HCT116 (cell line): ENCODE measurements at regions not wholly inside any gene's neighbourhood (a gene's known extent, or its start where the extent isn't known, plus 50 kb on each side); places are given as distances from the start of the nearest gene placed in this dataset.

ENCODE experiments used
- ATAC-seq: fragments of 200-7000 bp; cut with Tn5 transposase; 2 replicates; pipeline ENCODE4 v1.9.1; 2020; ENCODE audit warnings: mild to moderate bottlenecking, moderate library complexity
- BruUV-seq: library from RNA; stranded (reverse); fragments of 400-500 nt; replicated peaks from 2 replicates; lab custom pipeline; 2021; lab: Mats Ljungman, UMichigan
- CTCF ChIA-PET: fragments of 300-600 bp; sonication (Branson Sonifier 250); formaldehyde crosslinking; loops from one replicate; lab custom pipeline; 2021; ENCODE audit warnings: antibody characterized with exemption; lab: Charles Lee
- POLR2A ChIA-PET: fragments of 300-600, 350-600 bp; sonication (Branson Sonifier 250); formaldehyde crosslinking; loops from one replicate; lab custom pipeline; 2021; ENCODE audit warnings: antibody characterized with exemption; lab: Charles Lee
- RAD21 ChIA-PET, 2 experiments: fragments of 300-600 bp; sonication (Branson Sonifier 250); formaldehyde crosslinking; loops; one replicate each; lab custom pipeline; 2023; ENCODE audit warnings: low total read pairs in 2 of 2; ENCODE audit not compliant: uncharacterized antibody in 2 of 2, unreplicated experiment in 2 of 2, low non-redundant PET in 1 of 2; lab: Charles Lee
- DNase-seq: peaks from one replicate; pipeline ENCODE4 v3.0.0-alpha.2; 2010; ENCODE audit warnings: low read depth, low spot score
- H2AFZ ChIP-seq: fragments of 200-600 bp; shearing (Covaris generic), sonication (generic); 2 replicates; pipeline ENCODE4 v1.6.1; 2017; ENCODE audit warnings: low read depth, mixed run types, mixed read lengths, antibody characterized with exemption, low read length; ENCODE audit not compliant: poor library complexity, severe bottlenecking
- H3K27ac ChIP-seq: 2 replicates; pipeline ENCODE4 v1.5.1; 2012; ENCODE audit warnings: low read depth, low read length
- H3K27me3 ChIP-seq: fragments of 200-600 bp; sonication (generic); 2 replicates; pipeline ENCODE4 v1.6.1; 2016; ENCODE audit warnings: mixed run types, low read length, mixed read lengths; ENCODE audit not compliant: insufficient read depth
- H3K36me3 ChIP-seq, 2 experiments: fragments of 200-500 bp in 1 of 2; fragments of 200-600 bp in 1 of 2; sonication (Bioruptor generic) in 1 of 2; sonication (generic) in 1 of 2; 2 replicates each; pipeline versions ENCODE4 v1.5.1 to v1.6.1; 2014 to 2016; ENCODE audit warnings: low read length in 2 of 2, inconsistent platforms in 1 of 2, mixed read lengths in 1 of 2, mixed run types in 1 of 2; ENCODE audit not compliant: insufficient read depth in 2 of 2, control insufficient read depth in 1 of 2
- H3K4me1 ChIP-seq, 2 experiments: fragments of 200-600 bp in 1 of 2; sonication (generic) in 1 of 2; 2 replicates each; pipeline versions ENCODE4 v1.5.1 to v1.6.1; 2012 to 2017; ENCODE audit warnings: low read length in 2 of 2, inconsistent platforms in 1 of 2, mild to moderate bottlenecking in 1 of 2, mixed read lengths in 1 of 2, mixed run types in 1 of 2, moderate library complexity in 1 of 2; ENCODE audit not compliant: insufficient read depth in 2 of 2, control insufficient read depth in 1 of 2
- H3K4me2 ChIP-seq: fragments of 200-600 bp; sonication (generic); 2 replicates; pipeline ENCODE4 v1.6.1; 2017; ENCODE audit warnings: mixed run types, low read length, mixed read lengths
- H3K4me3 ChIP-seq, 2 experiments: fragments of 200-600 bp in 1 of 2; sonication (generic) in 1 of 2; replicated peaks in 1 of 2; 2 replicates each; pipeline ENCODE4 v1.5.1; 2011 to 2016; ENCODE audit warnings: low read length in 2 of 2, control low read depth in 1 of 2, low read depth in 1 of 2, mild to moderate bottlenecking in 1 of 2, mixed read lengths in 1 of 2, mixed run types in 1 of 2
- H3K79me2 ChIP-seq: fragments of 200-600 bp; sonication (generic); 2 replicates; pipeline ENCODE4 v1.6.1; 2017; ENCODE audit warnings: mild to moderate bottlenecking, mixed run types, low read length, moderate library complexity, mixed read lengths; ENCODE audit not compliant: insufficient read depth
- H3K9ac ChIP-seq: fragments of 200-600 bp; sonication (generic); 2 replicates; pipeline ENCODE4 v1.6.1; 2016; ENCODE audit warnings: low read length, mixed read lengths
- H3K9me2 ChIP-seq: fragments of 200-600 bp; sonication (generic), shearing (Covaris generic); 2 replicates; pipeline ENCODE4 v1.6.1; 2017; ENCODE audit warnings: mixed run types, mild to moderate bottlenecking, moderate library complexity; ENCODE audit not compliant: insufficient read depth
- H3K9me3 ChIP-seq, 2 experiments: fragments of 200-500 bp in 1 of 2; fragments of 200-600 bp in 1 of 2; sonication (Bioruptor generic) in 1 of 2; sonication (generic) in 1 of 2; 2 replicates each; pipeline ENCODE4 v1.6.1; 2014 to 2017; ENCODE audit warnings: low read length in 2 of 2, mixed read lengths in 2 of 2, inconsistent platforms in 1 of 2, low read depth in 1 of 2, mild to moderate bottlenecking in 1 of 2, mixed run types in 1 of 2, moderate library complexity in 1 of 2; ENCODE audit not compliant: control insufficient read depth in 1 of 2, insufficient read depth in 1 of 2
- H4K20me1 ChIP-seq: fragments of 200-600 bp; sonication (generic), shearing (Covaris generic); 2 replicates; pipeline ENCODE4 v1.6.1; 2017; ENCODE audit warnings: mixed run types, mild to moderate bottlenecking, moderate library complexity; ENCODE audit not compliant: insufficient read depth
- ATF3 ChIP-seq: IDR thresholded peaks from 2 replicates; pipeline ENCODE4 v1.6.1; 2012
- CBX3 ChIP-seq: IDR thresholded peaks from 2 replicates; pipeline ENCODE4 v1.6.1; 2012; ENCODE audit warnings: low read depth
- CEBPB ChIP-seq: IDR thresholded peaks from 2 replicates; pipeline ENCODE4 v1.6.1; 2012; ENCODE audit warnings: low read depth
- EZH2phosphoT487 ChIP-seq: fragments of 200-600 bp; IDR thresholded peaks from 2 replicates; pipeline ENCODE4 v1.6.1; 2018; ENCODE audit warnings: antibody characterized with exemption, borderline replicate concordance
- FOSL1 ChIP-seq: IDR thresholded peaks from 2 replicates; pipeline ENCODE4 v1.6.1; 2012; ENCODE audit warnings: low read depth
- JUND ChIP-seq: IDR thresholded peaks from 2 replicates; pipeline ENCODE4 v1.6.1; 2012
- POLR2A ChIP-seq: IDR thresholded peaks from 2 replicates; pipeline ENCODE4 v1.7.0; 2011; ENCODE audit warnings: borderline replicate concordance; ENCODE audit not compliant: insufficient read depth, insufficient read length; ENCODE audit errors: extremely low read depth
- POLR2AphosphoS5 ChIP-seq: IDR thresholded peaks from 2 replicates; pipeline ENCODE4 v1.6.1; 2011; ENCODE audit warnings: mild to moderate bottlenecking, low read depth, low read length, moderate library complexity
- RAD21 ChIP-seq: IDR thresholded peaks from 2 replicates; pipeline ENCODE4 v1.6.1; 2012; ENCODE audit warnings: low read depth, mild to moderate bottlenecking
- REST ChIP-seq: IDR thresholded peaks from 2 replicates; pipeline ENCODE4 v1.6.1; 2012; ENCODE audit warnings: low read depth
- SIN3A ChIP-seq: IDR thresholded peaks from 2 replicates; pipeline ENCODE4 v1.6.1; 2012; ENCODE audit warnings: low read depth
- SRF ChIP-seq: IDR thresholded peaks from 2 replicates; pipeline ENCODE4 v1.6.1; 2012; ENCODE audit warnings: low read depth
- TCF7L2 ChIP-seq: IDR thresholded peaks from 2 replicates; pipeline ENCODE4 v1.7.0; 2011; ENCODE audit warnings: borderline replicate concordance, inconsistent platforms; ENCODE audit not compliant: insufficient read depth, insufficient read length; ENCODE audit errors: extremely low read depth
- YY1 ChIP-seq: IDR thresholded peaks from 2 replicates; pipeline ENCODE4 v1.6.1; 2011; ENCODE audit warnings: low read length, low read depth, moderate library complexity, mild to moderate bottlenecking; ENCODE audit not compliant: insufficient replicate concordance; ENCODE audit errors: extremely low read depth
- ZBTB33 ChIP-seq: IDR thresholded peaks from 2 replicates; pipeline ENCODE4 v1.6.1; 2011; ENCODE audit warnings: mild to moderate bottlenecking, low read length, moderate library complexity; ENCODE audit not compliant: insufficient replicate concordance; ENCODE audit errors: extremely low read depth
- ZFX ChIP-seq: fragments of 450-650 bp; IDR thresholded peaks from 2 replicates; pipeline ENCODE4 v1.6.1; 2017
- ZNF274 ChIP-seq: fragments of 200-500 bp; sonication (Bioruptor generic); IDR thresholded peaks from 2 replicates; pipeline ENCODE4 v1.6.1; 2014; ENCODE audit warnings: mild to moderate bottlenecking, low read depth, low read length, inconsistent platforms
- intact Hi-C: fragments of 100-400 bp; cut with micrococcal nuclease; formaldehyde crosslinking; loops from 2 replicates; pipeline ENCODE4 v1.10.0; 2022

- Histone ChIP-seq H2AFZ (no peak overlapping the region), H3K4me1 (no peaks in the 10 kb centered on the region), H3K79me2 (no peaks in the 10 kb centered on the region), H3K4me2 (no peak overlapping the region), H3K9me3 (no peaks in the 10 kb centered on the region), H3K4me3 (no peak overlapping the region), H3K27ac (no peak overlapping the region), H4K20me1 (no peaks in the 10 kb centered on the region), H3K36me3 (no peaks in the 10 kb centered on the region), H3K27me3 (no peaks in the 10 kb centered on the region), H3K9me2 (no peaks in the 10 kb centered on the region), H3K9ac (no peak overlapping the region)
- TF ChIP-seq SIN3A = no peak
- TF ChIP-seq YY1 = no peak
- TF ChIP-seq ZFX = no peak
- TF ChIP-seq EZH2phosphoT487 = no peak
- TF ChIP-seq SRF = no peak
- no peak for TF ChIP-seq ZNF274
- TF ChIP-seq CBX3 = no peak
- TF ChIP-seq JUND = no peak
- no peak for TF ChIP-seq FOSL1
- TF ChIP-seq POLR2A = no peak
- no peak for TF ChIP-seq CEBPB
- TF ChIP-seq TCF7L2 = no peak
- ChIA-PET CTCF (no interaction called here), POLR2A (no interaction called here), RAD21 (no interaction called here)
- intact Hi-C loops = no loop called here
- BruUV-seq = no TSS peak
- ATAC-seq = no peak
- no peak for DNase-seq
Measured at GRCh38 chr21:39073717-39074116, 109.5 kb downstream of the PSMG1 start.

- no peaks in the 10 kb centered on the region for H3K36me3 ChIP-seq
- no peaks in the 10 kb centered on the region for H3K9me2 ChIP-seq
- no peak overlapping the region for H2AFZ ChIP-seq
- ATAC-seq (no peak), DNase-seq (no peak)
- intact Hi-C loops = no loop called here
- POLR2A ChIA-PET = no interaction called here
- no peaks in the 10 kb centered on the region for H4K20me1 ChIP-seq
- no peaks in the 10 kb centered on the region for H3K9me3 ChIP-seq
- no peak overlapping the region for H3K27ac ChIP-seq
- CTCF ChIA-PET = no interaction called here
- no peak overlapping the region for H3K4me2 ChIP-seq
- no peak overlapping the region for H3K4me3 ChIP-seq
- no peaks in the 10 kb centered on the region for H3K27me3 ChIP-seq
- H3K9ac ChIP-seq = no peak overlapping the region
- no TSS peak for BruUV-seq
- H3K4me1 ChIP-seq = no peaks in the 10 kb centered on the region
- no peaks in the 10 kb centered on the region for H3K79me2 ChIP-seq
- RAD21 ChIA-PET = no interaction called here
- TF ChIP-seq RAD21 = no peak
- TF ChIP-seq ZNF274 = no peak
- no peak for TF ChIP-seq ATF3
- no peak for TF ChIP-seq EZH2phosphoT487
- no peak for TF ChIP-seq ZFX
- TF ChIP-seq REST = no peak
- TF ChIP-seq ZBTB33 = no peak
- TF ChIP-seq CBX3 = no peak
- no peak for TF ChIP-seq POLR2AphosphoS5
Measured at GRCh38 chr21:39073063-39073462, 110.2 kb downstream of the PSMG1 start.
